ENCODE measurements at regions not wholly inside any gene's neighbourhood (a gene's known extent, or its start where the extent isn't known, plus 50 kb on each side); places are given as distances from the start of the nearest gene placed in this dataset.

- TF ChIP-seq ATF2 (IDR thresholded peaks at IDR 0.05; ENCODE audit: low read length): no peak
These were observed 138.5 kb downstream of the LRIG2 start (continued) for GRCh38 chr1:113211467-113211866.

Data from H1 (cell line).